Inflammatory macrophage treated with lipopolysaccharide for 1 hour (primary cell): ENCODE measurements at regions not wholly inside any gene's neighbourhood (a gene's known extent, or its start where the extent isn't known, plus 50 kb on each side); places are given as distances from the start of the nearest gene placed in this dataset.

Source experiments
- DNase-seq, 2 donors: peaks; one replicate each; pipeline ENCODE4 v3.0.0-alpha.2; 2020 to 2022

- DNase-seq = no peak
Observed at GRCh38 chr10:129272866-129273650, 194.0 kb upstream of the MGMT start.

- DNase-seq = no peak
Observed at GRCh38 chr10:129273860-129274259, 193.2 kb upstream of the MGMT start.

- DNase-seq = no peak
Observed at GRCh38 chr10:129274748-129275474, 192.1 kb upstream of the MGMT start.

GRCh38 chr10:129275886-129276285 lies 191.2 kb upstream of the MGMT start:
- DNase-seq = no peak

GRCh38 chr10:129277084-129277483 lies 190.0 kb upstream of the MGMT start:
- no peak for DNase-seq

GRCh38 chr10:129277841-129278240 lies 189.2 kb upstream of the MGMT start:
- DNase-seq = no peak

- no peak for DNase-seq
Observed at GRCh38 chr10:129278686-129279085, 188.4 kb upstream of the MGMT start.

- no peak for DNase-seq
Observed at GRCh38 chr10:129279446-129280154, 187.4 kb upstream of the MGMT start.

- no peak for DNase-seq
Observed at GRCh38 chr10:129280155-129280502, 186.9 kb upstream of the MGMT start.

- DNase-seq = no peak
Observed at GRCh38 chr10:129280908-129281586, 186.0 kb upstream of the MGMT start.

GRCh38 chr10:129285459-129285858 lies 181.6 kb upstream of the MGMT start:
- no peak for DNase-seq

- no peak for DNase-seq
Observed at GRCh38 chr10:129288999-129289584, 177.9 kb upstream of the MGMT start.

GRCh38 chr10:129293991-129294700 lies 172.9 kb upstream of the MGMT start:
- DNase-seq = no peak

- no peak for DNase-seq
Observed at GRCh38 chr10:129294944-129295343, 172.1 kb upstream of the MGMT start.

- no peak for DNase-seq
Observed at GRCh38 chr10:129305046-129305445, 162.0 kb upstream of the MGMT start.

GRCh38 chr10:129307141-129307540 lies 159.9 kb upstream of the MGMT start:
- DNase-seq = no peak

GRCh38 chr10:129308953-129309564 lies 158.0 kb upstream of the MGMT start:
- no peak for DNase-seq

GRCh38 chr10:129309565-129309964 lies 157.5 kb upstream of the MGMT start:
- no peak for DNase-seq

- no peak for DNase-seq
Observed at GRCh38 chr10:129310881-129311280, 156.2 kb upstream of the MGMT start.

- DNase-seq = no peak
Observed at GRCh38 chr10:129319934-129320333, 147.1 kb upstream of the MGMT start.

- DNase-seq = no peak
Observed at GRCh38 chr10:129320340-129320739, 146.7 kb upstream of the MGMT start.

GRCh38 chr10:129321727-129322126 lies 145.3 kb upstream of the MGMT start:
- DNase-seq = no peak
